NT2/D1 (cell line): ENCODE measurements at regions not wholly inside any gene's neighbourhood (a gene's known extent, or its start where the extent isn't known, plus 50 kb on each side); places are given as distances from the start of the nearest gene placed in this dataset.

ENCODE experiments used
- DNase-seq: peaks from one replicate; pipeline ENCODE4 v3.0.0-alpha.2; 2011; ENCODE audit warnings: low read depth, low spot score
- H3K27me3 ChIP-seq: 2 replicates; pipeline ENCODE4 v1.6.0; 2011; ENCODE audit warnings: mild to moderate bottlenecking; ENCODE audit not compliant: insufficient read length, insufficient read depth
- H3K36me3 ChIP-seq: 2 replicates; pipeline ENCODE4 v1.6.1; 2011; ENCODE audit warnings: mild to moderate bottlenecking, low read length, mixed read lengths; ENCODE audit not compliant: insufficient read depth, insufficient read length
- H3K4me1 ChIP-seq: 2 replicates; pipeline ENCODE4 v1.5.1; 2011; ENCODE audit not compliant: insufficient read depth, insufficient read length
- H3K4me3 ChIP-seq: 2 replicates; pipeline ENCODE4 v1.5.1; 2011; ENCODE audit warnings: low read depth; ENCODE audit not compliant: insufficient read length
- H3K9ac ChIP-seq: 2 replicates; pipeline ENCODE4 v1.6.0; 2011; ENCODE audit warnings: low read depth; ENCODE audit not compliant: insufficient read length
- H3K9me3 ChIP-seq: 2 replicates; pipeline ENCODE4 v1.5.1; 2011; ENCODE audit warnings: mild to moderate bottlenecking, low read length; ENCODE audit not compliant: insufficient read depth
- SUZ12 ChIP-seq: IDR thresholded peaks from 2 replicates; pipeline ENCODE4 v1.6.1; 2011; ENCODE audit not compliant: insufficient read length, insufficient read depth; ENCODE audit errors: extremely low read depth
- YY1 ChIP-seq: IDR thresholded peaks from 2 replicates; pipeline ENCODE4 v1.6.1; 2011; ENCODE audit not compliant: insufficient read length, insufficient read depth
- ZNF274 ChIP-seq: IDR thresholded peaks from 2 replicates; pipeline ENCODE4 v1.6.1; 2011; ENCODE audit warnings: mild to moderate bottlenecking, low read depth, low read length

- no peak overlapping the region for H3K9ac ChIP-seq
Measured at GRCh38 chr3:13243586-13243985, 170.4 kb upstream of the IQSEC1 start.

GRCh38 chr3:13242364-13242737 lies 169.1 kb upstream of the IQSEC1 start:
- no peak overlapping the region for H3K4me3 ChIP-seq
- DNase-seq, result no peak
- no peak for TF ChIP-seq YY1
- no peak for TF ChIP-seq ZNF274
- TF ChIP-seq SUZ12, result no peak
- H3K27me3 ChIP-seq, result no peaks in the 10 kb centered on the region
- H3K9me3 ChIP-seq, result no peaks in the 10 kb centered on the region
- H3K4me1 ChIP-seq, result peaks cover 9% of the 10 kb centered on the region
- H3K9ac ChIP-seq, result no peak overlapping the region
- peaks cover 4% of the 10 kb centered on the region for H3K36me3 ChIP-seq

More at GRCh38 chr3:13243586-13243985, 170.4 kb upstream of the IQSEC1 start:
- Histone ChIP-seq H3K4me1 (peaks cover 4% of the 10 kb centered on the region), H3K9me3 (no peaks in the 10 kb centered on the region), H3K4me3 (no peak overlapping the region), H3K36me3 (peaks cover 4% of the 10 kb centered on the region), H3K27me3 (no peaks in the 10 kb centered on the region)
- TF ChIP-seq ZNF274 (no peak), YY1 (no peak), SUZ12 (no peak)
- no peak for DNase-seq

DNA sequence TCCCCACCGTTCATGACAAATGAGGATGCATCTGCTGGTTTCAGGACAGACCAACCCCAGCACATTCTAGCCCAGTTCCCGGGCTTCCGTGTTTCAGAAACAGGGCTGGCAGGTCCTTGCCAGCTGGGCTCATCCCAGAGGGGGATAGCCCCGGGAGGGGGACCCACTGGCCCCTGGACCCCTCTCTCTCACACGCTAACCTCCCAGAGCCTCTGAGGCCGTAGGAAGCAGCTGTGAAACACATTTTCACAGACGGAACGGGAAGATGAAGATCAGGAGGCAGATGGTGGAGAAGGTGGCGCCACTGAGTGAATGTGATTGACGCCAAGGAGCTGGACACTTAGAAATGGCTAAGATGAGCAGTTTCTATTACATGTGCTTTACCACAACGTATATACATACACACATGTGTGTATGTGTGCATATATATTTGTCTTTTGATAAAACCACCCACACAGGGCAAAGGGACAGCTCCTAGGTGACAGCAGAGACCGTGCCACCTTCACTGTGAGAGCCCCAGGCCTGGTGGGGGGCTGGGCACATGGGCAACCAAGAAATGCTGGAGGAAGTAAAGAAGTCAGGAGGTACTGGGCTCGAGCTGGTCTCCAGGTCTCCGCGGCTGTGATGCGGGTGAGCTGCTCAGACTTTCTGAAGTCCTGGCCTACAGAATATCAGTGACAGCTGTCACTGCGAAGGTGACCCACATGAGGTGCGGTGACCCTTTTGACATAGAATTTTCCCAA lies 168.6 kb upstream of the IQSEC1 start:
- Histone ChIP-seq H3K36me3 (peaks cover 4% of the 10 kb centered on the region), H3K4me1 (peaks cover 9% of the 10 kb centered on the region), H3K4me3 (no peak overlapping the region), H3K9ac (no peak overlapping the region), H3K27me3 (no peaks in the 10 kb centered on the region), H3K9me3 (no peaks in the 10 kb centered on the region)
- DNase-seq, result no peak
- TF ChIP-seq SUZ12, result no peak
- TF ChIP-seq ZNF274, result no peak
- TF ChIP-seq YY1, result no peak

GRCh38 chr3:13240928-13241618 lies 167.8 kb upstream of the IQSEC1 start:
- TF ChIP-seq ZNF274 (no peak), SUZ12 (no peak), YY1 (no peak)
- H3K36me3 ChIP-seq, result peaks cover 4% of the 10 kb centered on the region
- H3K4me1 ChIP-seq, result peaks cover 9% of the 10 kb centered on the region
- no peak overlapping the region for H3K4me3 ChIP-seq
- no peaks in the 10 kb centered on the region for H3K27me3 ChIP-seq
- no peak for DNase-seq
- H3K9ac ChIP-seq, result no peak overlapping the region
- H3K9me3 ChIP-seq, result no peaks in the 10 kb centered on the region

- H3K4me1 ChIP-seq, result peaks cover 12% of the 10 kb centered on the region
- H3K4me3 ChIP-seq, result no peak overlapping the region
- H3K9ac ChIP-seq, result no peak overlapping the region
- no peak for TF ChIP-seq ZNF274
- no peak for TF ChIP-seq SUZ12
- H3K9me3 ChIP-seq, result no peaks in the 10 kb centered on the region
- no peak for DNase-seq
- peaks cover 4% of the 10 kb centered on the region for H3K36me3 ChIP-seq
- no peaks in the 10 kb centered on the region for H3K27me3 ChIP-seq
Measured at GRCh38 chr3:13239467-13239760, 166.2 kb upstream of the IQSEC1 start.

DNA sequence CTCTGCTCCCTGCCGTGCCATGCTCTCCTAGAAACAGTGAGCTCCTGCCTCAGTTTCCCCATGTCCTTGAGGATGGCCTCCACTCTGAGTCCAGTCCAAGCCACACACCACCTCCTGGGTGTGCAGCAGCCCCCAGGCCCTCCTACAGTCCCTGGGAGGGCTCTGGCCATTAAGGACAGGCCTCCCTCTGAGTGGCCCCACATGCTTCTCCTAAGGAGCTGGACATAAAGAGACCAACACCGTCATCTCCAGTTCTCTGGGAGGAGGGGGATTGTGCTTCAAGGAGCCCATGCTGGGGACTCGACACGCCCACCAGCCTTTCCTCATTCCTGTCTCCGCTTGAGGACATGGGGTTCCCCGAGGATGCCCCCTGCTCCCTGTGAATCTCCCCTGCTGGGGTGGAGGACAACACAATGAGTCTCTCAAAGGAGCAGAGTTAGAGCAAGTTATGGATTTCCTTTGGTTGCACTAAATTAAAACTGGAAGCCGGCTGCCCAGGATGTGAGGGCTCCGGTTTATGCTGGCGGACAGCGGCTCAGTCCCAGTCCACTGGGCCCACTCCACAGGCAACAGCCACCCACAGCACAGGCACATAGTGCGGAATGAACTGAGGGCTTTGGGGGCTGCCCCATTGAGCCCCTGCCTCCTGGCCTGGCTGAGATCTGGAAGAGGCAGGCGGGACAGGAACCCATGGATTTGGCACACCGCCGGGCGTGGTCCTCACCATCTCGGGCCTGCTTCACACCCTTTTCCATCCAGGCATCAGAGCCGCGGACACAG lies 165.6 kb upstream of the IQSEC1 start:
- Histone ChIP-seq H3K9ac (no peak overlapping the region), H3K36me3 (peaks cover 4% of the 10 kb centered on the region), H3K9me3 (no peaks in the 10 kb centered on the region), H3K4me3 (no peak overlapping the region), H3K27me3 (no peaks in the 10 kb centered on the region), H3K4me1 (peaks cover 17% of the 10 kb centered on the region)
- DNase-seq, result no peak
- no peak for TF ChIP-seq SUZ12

GRCh38 chr3:13237776-13238490 lies 164.7 kb upstream of the IQSEC1 start:
- H3K36me3 ChIP-seq, result peaks cover 4% of the 10 kb centered on the region

More at GRCh38 chr3:13237776-13238490, 164.7 kb upstream of the IQSEC1 start:
- Histone ChIP-seq H3K4me1 (peaks cover 18% of the 10 kb centered on the region), H3K9ac (no peak overlapping the region), H3K27me3 (no peaks in the 10 kb centered on the region), H3K4me3 (no peak overlapping the region), H3K9me3 (no peaks in the 10 kb centered on the region)
- TF ChIP-seq SUZ12, result no peak
- no peak for TF ChIP-seq ZNF274
- TF ChIP-seq YY1, result no peak
- no peak for DNase-seq
